GM21576 (cell line): ENCODE measurements at regions not wholly inside any gene's neighbourhood (a gene's known extent, or its start where the extent isn't known, plus 50 kb on each side); places are given as distances from the start of the nearest gene placed in this dataset.

Source experiments
- ATAC-seq: cut with Tn5 transposase; IDR thresholded peaks from one replicate; pipeline ENCODE4 v1.9.1; 2021; ENCODE audit warnings: mild to moderate bottlenecking, moderate library complexity; ENCODE audit not compliant: unreplicated experiment

- no peak for ATAC-seq
These were observed 297.7 kb downstream of the CSNK1G3 start for GRCh38 chr5:123809594-123810221.

- no peak for ATAC-seq
These were observed 296.7 kb downstream of the CSNK1G3 start for GRCh38 chr5:123808461-123809380.

DNA sequence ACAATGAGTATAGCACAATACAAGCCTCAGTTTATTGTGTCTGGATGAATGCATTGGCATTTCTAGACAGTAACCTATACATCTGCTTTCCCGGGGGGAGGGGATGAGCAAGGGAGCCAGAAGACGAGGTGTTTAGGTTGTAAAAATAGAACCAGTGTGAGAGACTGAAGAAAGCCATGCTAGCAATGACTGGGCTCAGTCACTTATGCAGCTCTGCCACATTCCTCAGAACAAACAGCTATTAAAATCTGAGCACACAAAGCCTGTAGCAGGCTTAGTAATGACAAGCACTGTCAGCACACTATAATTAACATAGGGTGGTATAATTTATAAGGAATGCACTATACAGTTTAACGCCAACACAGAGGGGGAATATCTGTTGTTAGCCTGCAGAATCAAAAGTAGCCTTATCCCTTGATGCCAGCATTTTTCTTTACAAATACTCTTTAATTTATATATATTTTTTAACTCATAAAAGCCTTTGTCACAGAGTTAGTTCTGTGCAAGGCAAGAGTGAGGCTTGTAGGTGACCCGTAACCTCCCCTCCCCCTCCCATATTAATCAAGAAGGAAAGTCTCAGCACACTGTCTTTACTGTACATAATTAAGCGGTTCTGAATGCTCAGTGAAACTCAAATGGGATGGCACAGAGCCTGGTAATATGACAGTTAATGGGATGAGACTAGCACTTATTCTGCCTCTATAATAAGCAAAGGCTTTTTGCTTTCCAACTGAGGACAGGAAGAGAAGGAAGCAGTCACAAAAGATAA, 295.4 kb downstream of the CSNK1G3 start:
- no peak for ATAC-seq

GRCh38 chr5:123806644-123807043, 294.7 kb downstream of the CSNK1G3 start:
- no peak for ATAC-seq

- ATAC-seq, result no peak
These were observed 293.3 kb downstream of the CSNK1G3 start for GRCh38 chr5:123805300-123805699.

GRCh38 chr5:123803359-123803758, 291.4 kb downstream of the CSNK1G3 start:
- ATAC-seq, result no peak

GRCh38 chr5:123802298-123802951, 290.4 kb downstream of the CSNK1G3 start:
- ATAC-seq, result no peak

- ATAC-seq, result no peak
These were observed 288.7 kb downstream of the CSNK1G3 start for GRCh38 chr5:123800640-123801039.

DNA sequence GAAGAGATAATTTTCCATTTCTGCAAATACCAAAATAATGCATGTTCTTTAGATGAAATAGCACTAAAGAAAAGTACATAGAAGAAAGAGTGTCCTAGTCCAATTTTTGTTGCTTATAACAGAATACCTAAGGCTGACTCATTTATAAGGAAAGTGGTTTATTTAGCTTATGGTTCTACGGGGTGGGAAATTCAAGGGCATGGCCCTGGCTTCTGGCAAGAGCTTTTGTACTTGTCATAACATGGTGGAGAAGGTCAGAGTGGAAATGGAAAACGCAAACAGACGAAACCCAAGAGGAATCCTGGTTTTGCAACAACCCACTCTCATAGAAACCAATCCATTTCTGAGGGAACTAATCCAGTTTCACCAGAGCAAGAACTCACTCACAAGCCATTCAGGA, 283.7 kb downstream of the CSNK1G3 start:
- no peak for ATAC-seq

GRCh38 chr5:123790226-123790625, 278.2 kb downstream of the CSNK1G3 start:
- no peak for ATAC-seq

- no peak for ATAC-seq
These were observed 275.7 kb downstream of the CSNK1G3 start for GRCh38 chr5:123787635-123788034.

DNA sequence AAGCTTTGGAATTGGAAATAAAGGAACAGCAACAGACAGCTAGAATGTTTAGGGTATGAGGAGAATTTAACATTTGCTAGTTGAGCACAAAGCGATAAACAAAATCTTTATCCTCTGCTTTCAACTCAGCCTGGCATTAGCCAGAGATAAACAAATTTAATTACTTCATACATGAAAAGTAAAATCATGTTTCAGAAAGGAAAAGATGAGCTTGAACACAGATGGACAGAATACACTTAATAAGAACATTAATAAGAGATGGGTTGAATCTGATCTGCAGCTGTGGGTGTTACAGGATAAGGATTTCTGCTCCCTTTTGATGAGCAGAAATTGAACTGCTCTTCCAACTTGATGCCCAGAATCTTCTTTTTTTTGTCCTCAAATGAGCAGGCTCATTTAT, 275.2 kb downstream of the CSNK1G3 start:
- no peak for ATAC-seq

GRCh38 chr5:123786411-123786810, 274.4 kb downstream of the CSNK1G3 start:
- ATAC-seq, result no peak

- ATAC-seq, result no peak
These were observed 273.4 kb downstream of the CSNK1G3 start for GRCh38 chr5:123785162-123786071.

DNA sequence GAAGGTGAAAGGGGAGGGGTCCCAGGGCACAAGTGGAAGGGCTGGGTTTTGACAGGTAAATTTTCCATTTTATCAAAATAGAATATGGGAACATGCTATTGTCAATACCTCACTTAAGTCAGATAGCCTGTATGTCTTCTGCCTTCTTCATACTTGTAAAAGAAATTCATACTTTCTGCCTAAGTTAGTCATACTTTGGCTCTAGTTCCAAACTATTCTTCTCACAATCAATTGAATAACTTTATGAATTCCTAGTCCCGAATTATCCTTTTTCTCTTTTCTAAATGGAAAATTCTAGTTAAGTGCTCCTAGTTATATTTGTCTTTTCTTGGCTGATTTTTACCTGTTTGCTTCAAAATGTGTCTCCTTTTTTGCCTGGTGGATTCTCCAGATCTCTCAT, 271.4 kb downstream of the CSNK1G3 start:
- ATAC-seq, result no peak

DNA sequence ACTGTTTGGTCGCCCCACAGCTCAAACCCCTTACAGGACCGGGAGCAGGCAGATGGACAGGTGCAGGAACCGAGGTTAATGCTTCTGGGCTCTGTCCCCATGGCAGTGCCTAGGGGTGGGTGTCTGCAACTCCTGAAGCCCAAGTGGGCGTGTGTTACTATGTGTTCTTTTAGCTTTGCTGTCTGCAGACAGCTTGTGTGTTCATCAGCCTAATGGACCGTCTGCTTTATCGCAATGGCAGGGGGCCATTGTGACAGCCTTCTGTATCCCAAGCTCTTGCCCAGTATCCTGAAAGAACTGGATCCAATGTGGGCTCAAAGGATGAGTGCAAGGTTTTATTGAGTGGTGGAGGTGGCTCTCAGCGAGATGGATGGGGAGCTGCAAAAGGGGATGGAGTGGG, 266.7 kb downstream of the CSNK1G3 start:
- no peak for ATAC-seq

DNA sequence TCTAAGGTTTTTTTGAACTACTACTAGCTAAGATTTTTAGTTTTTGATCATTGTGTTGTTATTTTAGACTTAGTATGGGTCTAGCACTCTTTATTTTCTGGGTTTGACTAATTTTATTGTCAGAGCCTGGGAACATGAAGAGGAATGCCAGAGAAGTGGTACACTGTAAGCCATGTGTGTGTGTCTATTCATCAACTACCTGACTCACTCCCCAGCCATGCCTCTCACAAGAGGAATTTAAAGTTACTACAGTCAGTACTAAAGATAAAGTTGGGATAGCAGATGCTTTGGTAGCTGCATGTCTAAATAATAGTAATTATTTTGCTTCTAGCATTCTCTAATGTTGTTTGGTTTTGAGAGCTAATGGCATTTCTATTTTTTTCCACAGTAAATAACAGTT, 264.8 kb downstream of the CSNK1G3 start:
- ATAC-seq, result no peak

DNA sequence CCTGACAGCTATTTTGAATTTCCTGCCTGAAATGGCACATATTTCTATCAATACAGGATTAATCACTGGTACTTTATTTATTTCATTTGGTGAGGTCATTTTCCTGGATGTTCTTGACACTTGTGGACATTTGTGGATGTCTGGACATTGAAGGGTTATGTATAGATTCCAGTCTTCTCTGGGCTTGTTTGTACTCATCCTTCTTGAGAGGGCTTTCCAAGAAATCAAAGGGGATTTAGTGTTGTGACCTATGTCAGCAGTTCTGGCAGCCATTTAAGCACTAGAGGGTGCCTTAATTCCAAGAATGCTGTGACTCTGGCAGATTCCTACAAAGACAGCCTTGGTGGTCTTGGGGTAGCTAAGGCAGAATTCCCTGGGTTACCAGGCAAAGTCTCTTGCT, 259.7 kb downstream of the CSNK1G3 start:
- ATAC-seq, result no peak

DNA sequence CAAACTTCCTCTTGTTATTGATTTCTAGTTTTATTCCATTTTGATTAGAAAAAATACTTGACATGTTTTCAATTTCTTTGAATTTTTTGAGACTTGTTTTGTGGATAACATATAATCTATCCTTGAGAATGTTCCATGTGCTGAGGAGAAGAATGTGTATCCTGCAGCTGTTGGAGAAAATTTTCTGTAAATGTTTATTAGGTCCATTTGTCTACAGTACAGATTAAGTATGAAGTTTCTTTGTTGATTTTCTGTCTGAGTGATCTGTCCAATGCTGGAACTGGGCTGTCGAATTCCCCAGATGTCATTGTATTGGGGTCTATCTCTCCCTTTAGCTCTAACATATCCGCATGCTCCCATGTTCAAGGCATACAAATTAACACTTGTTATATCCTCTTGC, 251.2 kb downstream of the CSNK1G3 start:
- ATAC-seq, result no peak

- no peak for ATAC-seq
These were observed 244.8 kb downstream of the CSNK1G3 start for GRCh38 chr5:123756816-123757215.
